ENCODE measurements at regions not wholly inside any gene's neighbourhood (a gene's known extent, or its start where the extent isn't known, plus 50 kb on each side); places are given as distances from the start of the nearest gene placed in this dataset.
A peak's percentile ranks its signal among the peaks of the same experiment; 100 is the strongest.

DNA sequence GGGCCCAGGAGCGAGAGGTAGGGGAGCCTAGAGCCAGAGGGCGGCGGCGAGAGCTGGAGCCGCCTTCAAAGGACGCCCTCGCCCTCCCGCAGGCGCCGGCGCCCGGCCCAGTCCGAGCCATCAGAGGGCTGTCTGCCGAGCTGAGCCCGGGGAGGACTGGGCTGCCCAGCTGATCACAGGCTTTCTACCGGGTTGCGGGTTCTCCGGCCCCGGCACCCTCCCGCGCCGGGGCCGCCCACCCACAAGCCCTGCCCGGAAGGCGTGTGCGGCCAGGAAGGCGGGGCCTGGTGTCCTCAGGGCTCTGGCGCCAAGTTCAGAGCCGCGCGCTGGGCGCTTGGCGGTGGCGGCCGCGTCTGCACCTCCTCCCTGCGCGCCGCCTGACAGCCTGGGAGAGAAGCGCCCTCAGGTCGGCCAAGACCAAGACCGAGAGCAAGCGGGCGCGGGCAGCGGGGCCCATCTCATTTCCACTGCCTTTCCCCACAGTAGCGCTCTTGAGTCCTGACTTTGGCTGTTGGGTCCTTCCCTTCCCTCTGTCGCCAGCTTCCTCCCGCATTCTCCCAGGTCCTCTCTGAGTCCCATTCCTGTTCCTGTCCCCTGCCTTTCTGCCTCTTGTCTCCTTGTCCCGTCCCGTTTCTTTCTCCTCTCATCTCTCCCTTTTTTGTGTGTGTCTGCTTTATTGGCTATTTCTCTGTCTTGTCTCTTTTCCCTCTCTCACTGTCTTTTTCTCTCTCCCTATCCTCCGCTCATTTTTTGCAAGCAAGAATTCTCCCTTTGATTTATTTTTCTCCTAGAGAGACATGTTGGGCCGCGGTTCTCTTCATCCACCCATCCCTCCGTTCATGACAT is 60.6 kb upstream of the MSMB start (continued):
- TF ChIP-seq LEF1 (IDR thresholded peaks at IDR 0.05) (no peak), CBX5 (IDR thresholded peaks at IDR 0.05; ENCODE audit: borderline replicate concordance, low read depth) (no peak), ARNT (IDR thresholded peaks at IDR 0.05) (peak in 1 of 2 experiments; percentile 38; a peak in 1 of 4 replicates), DIDO1 (tag; IDR thresholded peaks at IDR 0.05; ENCODE audit: low read depth) (no peak), SIN3A (IDR thresholded peaks at IDR 0.05; ENCODE audit: borderline replicate concordance in 2 of 2, control insufficient read depth in 1 of 2, low read depth in 2 of 2, low read length in 2 of 2) (0 out of 4 replicates have a peak, but pooled peaks of 1 of the 2 experiments have one; percentile 33), CXXC5 (CRISPR knock-in tag; IDR thresholded peaks at IDR 0.05) (0 out of 2 replicates have a peak, but pooled peaks have one; percentile 48), XRCC3 (IDR thresholded peaks at IDR 0.05) (no peak), RAD51 (IDR thresholded peaks at IDR 0.05; ENCODE audit: borderline replicate concordance, low read depth) (no peak), POU5F1 (IDR thresholded peaks at IDR 0.05; ENCODE audit: borderline replicate concordance, low read depth, low read length, partially characterized antibody) (no peak), NR1H2 (CRISPR knock-in tag; IDR thresholded peaks at IDR 0.05) (no peak), SREBF1 (IDR thresholded peaks at IDR 0.05; ENCODE audit: borderline replicate concordance, low read depth, low read length) (no peak), KLF1 (tag; IDR thresholded peaks at IDR 0.05) (no peak; the same call in 1 of the 2 replicates), TCF3 (CRISPR knock-in tag; IDR thresholded peaks at IDR 0.05) (no peak), ZNF785 (CRISPR knock-in tag; IDR thresholded peaks at IDR 0.05) (no peak), NCOA4 (IDR thresholded peaks at IDR 0.05; ENCODE audit: partially characterized antibody) (peak; percentile 89), NELFE (IDR thresholded peaks at IDR 0.05; ENCODE audit: insufficient read depth, insufficient read length) (no peak)
- TF ChIP-seq, protein P1, sequence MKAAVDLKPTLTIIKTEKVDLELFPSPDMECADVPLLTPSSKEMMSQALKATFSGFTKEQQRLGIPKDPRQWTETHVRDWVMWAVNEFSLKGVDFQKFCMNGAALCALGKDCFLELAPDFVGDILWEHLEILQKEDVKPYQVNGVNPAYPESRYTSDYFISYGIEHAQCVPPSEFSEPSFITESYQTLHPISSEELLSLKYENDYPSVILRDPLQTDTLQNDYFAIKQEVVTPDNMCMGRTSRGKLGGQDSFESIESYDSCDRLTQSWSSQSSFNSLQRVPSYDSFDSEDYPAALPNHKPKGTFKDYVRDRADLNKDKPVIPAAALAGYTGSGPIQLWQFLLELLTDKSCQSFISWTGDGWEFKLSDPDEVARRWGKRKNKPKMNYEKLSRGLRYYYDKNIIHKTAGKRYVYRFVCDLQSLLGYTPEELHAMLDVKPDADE (conservative IDR thresholded peaks at IDR 0.05; ENCODE audit: control insufficient read depth, low read depth, low read length): no peak
- TF ChIP-seq, protein P2, sequence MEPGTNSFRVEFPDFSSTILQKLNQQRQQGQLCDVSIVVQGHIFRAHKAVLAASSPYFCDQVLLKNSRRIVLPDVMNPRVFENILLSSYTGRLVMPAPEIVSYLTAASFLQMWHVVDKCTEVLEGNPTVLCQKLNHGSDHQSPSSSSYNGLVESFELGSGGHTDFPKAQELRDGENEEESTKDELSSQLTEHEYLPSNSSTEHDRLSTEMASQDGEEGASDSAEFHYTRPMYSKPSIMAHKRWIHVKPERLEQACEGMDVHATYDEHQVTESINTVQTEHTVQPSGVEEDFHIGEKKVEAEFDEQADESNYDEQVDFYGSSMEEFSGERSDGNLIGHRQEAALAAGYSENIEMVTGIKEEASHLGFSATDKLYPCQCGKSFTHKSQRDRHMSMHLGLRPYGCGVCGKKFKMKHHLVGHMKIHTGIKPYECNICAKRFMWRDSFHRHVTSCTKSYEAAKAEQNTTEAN (CRISPR knock-in tag; IDR thresholded peaks at IDR 0.05): no peak
- TF ChIP-seq, protein P3, sequence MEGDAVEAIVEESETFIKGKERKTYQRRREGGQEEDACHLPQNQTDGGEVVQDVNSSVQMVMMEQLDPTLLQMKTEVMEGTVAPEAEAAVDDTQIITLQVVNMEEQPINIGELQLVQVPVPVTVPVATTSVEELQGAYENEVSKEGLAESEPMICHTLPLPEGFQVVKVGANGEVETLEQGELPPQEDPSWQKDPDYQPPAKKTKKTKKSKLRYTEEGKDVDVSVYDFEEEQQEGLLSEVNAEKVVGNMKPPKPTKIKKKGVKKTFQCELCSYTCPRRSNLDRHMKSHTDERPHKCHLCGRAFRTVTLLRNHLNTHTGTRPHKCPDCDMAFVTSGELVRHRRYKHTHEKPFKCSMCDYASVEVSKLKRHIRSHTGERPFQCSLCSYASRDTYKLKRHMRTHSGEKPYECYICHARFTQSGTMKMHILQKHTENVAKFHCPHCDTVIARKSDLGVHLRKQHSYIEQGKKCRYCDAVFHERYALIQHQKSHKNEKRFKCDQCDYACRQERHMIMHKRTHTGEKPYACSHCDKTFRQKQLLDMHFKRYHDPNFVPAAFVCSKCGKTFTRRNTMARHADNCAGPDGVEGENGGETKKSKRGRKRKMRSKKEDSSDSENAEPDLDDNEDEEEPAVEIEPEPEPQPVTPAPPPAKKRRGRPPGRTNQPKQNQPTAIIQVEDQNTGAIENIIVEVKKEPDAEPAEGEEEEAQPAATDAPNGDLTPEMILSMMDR (IDR thresholded peaks at IDR 0.05 in 2 of 3, conservative IDR thresholded peaks at IDR 0.05 in 1 of 3; ENCODE audit: insufficient read depth in 2 of 3, low read depth in 1 of 3, low read length in 3 of 3): peak in 1 of 3 experiments; percentile 6; a peak in 1 of 6 replicates
- TF ChIP-seq, protein P4, sequence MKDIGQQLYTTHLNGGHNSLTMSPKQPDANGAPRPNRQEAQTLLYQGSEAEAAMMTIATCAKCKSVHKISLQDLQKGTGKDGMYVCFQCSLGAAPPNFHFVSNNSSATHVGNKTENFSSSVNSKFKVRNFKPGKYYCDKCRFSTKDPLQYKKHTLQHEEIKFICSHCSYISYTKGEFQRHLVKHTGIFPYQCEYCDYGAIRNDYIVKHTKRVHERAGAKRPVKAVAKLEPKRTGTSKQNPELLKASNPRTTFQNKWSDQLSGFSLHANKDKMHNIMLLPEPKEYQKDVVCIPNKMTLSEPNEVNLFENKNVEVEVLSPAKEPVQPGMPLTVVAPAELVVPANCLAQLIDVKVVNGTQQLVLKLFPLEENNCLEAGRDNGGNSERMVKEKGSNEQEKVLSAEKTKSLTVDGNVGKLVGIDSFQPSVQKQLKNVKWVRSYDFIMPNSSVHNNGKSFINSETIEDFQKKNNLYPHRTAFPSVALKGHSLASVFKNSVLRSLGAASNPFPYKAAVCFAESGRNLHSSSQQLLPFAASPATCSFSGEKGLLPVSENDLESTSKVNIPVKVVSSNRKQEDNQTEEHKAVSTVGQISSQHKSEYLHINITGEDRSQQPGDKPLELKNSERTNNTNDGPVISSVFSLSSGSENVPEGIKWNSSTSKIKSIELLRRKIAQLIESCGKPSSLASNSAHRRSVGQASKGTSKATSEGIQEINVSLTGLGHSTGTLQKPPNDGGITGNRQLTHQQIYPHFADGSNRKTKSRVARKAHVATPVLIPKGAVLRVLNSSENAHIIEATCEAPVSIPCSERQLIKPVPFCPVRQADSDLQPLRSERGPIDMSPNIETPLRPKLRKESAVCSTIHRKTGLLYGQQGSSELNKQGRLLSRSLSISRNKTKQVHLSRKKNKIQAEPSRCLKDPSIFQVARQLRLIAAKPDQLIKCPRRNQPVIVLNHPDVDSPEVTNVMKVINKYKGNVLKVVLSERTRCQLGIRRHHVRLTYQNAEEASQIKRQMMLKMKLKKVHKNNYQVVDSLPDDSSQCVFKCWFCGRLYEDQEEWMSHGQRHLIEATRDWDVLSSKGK (CRISPR knock-in tag; IDR thresholded peaks at IDR 0.05): no peak

Data from K562 (cell line).